CD4-positive, alpha-beta T cell treated with Interleukin-6 for 4 hours (primary cell): ENCODE measurements at regions not wholly inside any gene's neighbourhood (a gene's known extent, or its start where the extent isn't known, plus 50 kb on each side); places are given as distances from the start of the nearest gene placed in this dataset.
A peak's percentile ranks its signal among the peaks of the same experiment; 100 is the strongest.
"Not testable (repeated sequence)": the region's sequence is repeated elsewhere in the genome, so short reads cannot be mapped to it uniquely, and the experiment has no call there.

Experiments
- DNase-seq: peaks from one replicate; pipeline ENCODE4 v3.0.0-alpha.2; 2020; ENCODE audit warnings: mixed read lengths

DNA sequence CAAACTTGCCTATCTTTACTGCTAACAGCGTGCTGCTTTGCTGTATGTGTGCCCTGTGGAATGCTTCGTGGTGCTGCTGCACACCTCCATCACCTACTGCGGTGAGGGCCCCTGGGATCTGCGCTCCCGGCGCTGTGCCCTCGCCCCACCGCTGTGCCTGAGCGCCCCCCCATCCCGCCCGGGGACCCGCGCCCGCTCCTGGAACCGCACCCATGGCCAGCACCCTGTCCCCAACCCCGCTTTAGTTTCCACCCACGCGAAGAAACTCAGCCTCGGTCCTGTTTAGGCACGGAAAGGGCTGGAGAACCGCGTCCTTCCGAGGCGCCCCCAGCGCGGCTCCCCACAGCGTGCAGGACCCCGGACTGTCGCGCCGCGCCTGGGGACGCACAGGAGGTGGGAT lies 373.4 kb downstream of the GOLGA6L6 start:
- not testable (repeated sequence) for DNase-seq

GRCh38 chr15:20153528-20153927 lies 388.1 kb downstream of the GOLGA6L6 start:
- not testable (repeated sequence) for DNase-seq

DNA sequence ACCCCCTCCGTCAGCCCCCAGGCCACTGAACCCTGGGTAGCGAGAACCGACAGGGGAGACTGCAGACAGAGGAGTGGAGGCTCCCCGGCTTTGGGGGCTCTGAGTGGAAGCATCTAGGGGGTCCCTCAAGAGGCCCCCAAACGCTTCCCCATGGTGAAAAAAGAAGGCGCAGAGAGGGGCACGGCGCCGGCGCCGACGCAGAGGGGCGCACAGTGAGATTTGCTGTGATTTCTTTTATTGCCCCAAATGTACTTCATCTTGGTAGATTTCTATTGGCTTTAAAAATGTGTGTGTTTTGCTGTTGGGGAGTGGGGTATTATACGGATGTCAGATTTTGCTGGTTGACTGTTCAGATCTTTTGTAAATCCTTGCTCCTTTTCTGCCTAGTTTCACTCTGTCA lies 392.9 kb downstream of the GOLGA6L6 start:
- DNase-seq, result not testable (repeated sequence)

GRCh38 chr15:20148008-20148407 lies 393.6 kb downstream of the GOLGA6L6 start:
- not testable (repeated sequence) for DNase-seq

- not testable (repeated sequence) for DNase-seq
Observed at GRCh38 chr15:20144333-20145036, 397.1 kb downstream of the GOLGA6L6 start.

DNA sequence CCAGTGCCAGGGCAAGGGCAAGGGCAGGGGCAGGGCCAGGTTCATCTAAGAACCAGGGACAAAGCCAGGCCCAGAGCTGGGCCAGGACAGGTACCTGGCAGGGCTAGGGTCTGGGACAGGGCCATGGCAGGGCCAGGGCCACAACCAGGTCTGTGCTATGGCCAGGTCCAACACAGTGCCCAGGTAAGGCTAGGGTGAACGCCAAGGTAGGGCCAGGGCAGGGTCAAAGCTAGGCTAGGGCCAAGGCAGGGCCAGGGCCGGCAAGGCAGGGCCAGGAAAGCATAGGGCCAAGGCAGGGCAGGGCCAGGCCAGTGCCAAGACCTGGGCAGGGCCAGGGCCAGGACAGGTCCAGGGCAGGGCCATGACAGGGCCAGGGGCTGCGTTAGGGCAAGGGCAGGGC lies 398.7 kb downstream of the GOLGA6L6 start:
- DNase-seq, result not testable (repeated sequence)

- not testable (repeated sequence) for DNase-seq
Observed at GRCh38 chr15:20142410-20142809, 399.2 kb downstream of the GOLGA6L6 start.

DNA sequence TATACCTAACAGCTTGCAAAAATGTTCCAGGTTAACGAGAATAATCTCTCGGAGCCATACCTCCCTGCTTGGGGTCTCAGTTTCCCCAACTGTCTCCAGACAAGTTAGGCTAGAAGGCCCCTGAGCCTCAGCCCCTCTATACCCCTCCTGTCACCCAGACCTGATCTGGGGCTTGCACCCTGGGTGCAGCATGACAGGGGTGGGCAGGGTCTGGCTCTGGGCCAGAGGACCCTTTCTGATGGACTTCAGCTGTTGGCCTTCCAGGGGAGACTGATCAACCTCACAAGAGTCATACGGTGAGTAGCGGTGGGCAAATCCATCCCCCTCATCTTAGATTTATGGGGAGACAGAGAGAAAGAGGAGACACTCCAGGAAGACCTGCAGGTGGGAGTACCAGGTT lies 416.9 kb downstream of the GOLGA6L6 start:
- not testable (repeated sequence) for DNase-seq

DNA sequence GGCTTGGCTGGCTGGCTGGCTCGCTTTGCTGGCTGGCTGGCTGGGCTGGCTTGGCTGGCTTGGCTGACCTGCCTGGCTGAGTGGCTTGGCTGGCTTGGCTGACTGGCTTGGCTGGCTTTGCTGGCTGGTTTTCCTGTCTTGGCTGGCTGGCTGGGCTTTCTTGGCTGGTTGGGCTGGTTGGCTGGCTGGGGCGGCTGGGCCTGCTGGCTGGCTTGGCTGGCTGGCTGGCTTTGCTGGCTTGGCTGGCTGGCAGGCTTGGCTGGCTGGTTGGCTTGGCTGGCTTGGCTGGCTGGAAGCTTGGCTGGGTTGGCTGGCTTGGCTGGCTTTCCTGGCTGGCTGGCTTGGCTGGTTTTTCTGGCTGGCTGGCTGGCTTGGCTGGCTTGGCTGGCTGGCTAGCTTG lies 435.6 kb downstream of the GOLGA6L6 start:
- DNase-seq, result peak; percentile 1

GRCh38 chr15:20105011-20105990 lies 436.3 kb downstream of the GOLGA6L6 start:
- DNase-seq, result peak; percentile 0

GRCh38 chr15:20104551-20104950 lies 437.0 kb downstream of the GOLGA6L6 start:
- DNase-seq, result not testable (repeated sequence)

- DNase-seq, result not testable (repeated sequence)
Observed at GRCh38 chr15:20102862-20103261, 438.7 kb downstream of the GOLGA6L6 start.

DNA sequence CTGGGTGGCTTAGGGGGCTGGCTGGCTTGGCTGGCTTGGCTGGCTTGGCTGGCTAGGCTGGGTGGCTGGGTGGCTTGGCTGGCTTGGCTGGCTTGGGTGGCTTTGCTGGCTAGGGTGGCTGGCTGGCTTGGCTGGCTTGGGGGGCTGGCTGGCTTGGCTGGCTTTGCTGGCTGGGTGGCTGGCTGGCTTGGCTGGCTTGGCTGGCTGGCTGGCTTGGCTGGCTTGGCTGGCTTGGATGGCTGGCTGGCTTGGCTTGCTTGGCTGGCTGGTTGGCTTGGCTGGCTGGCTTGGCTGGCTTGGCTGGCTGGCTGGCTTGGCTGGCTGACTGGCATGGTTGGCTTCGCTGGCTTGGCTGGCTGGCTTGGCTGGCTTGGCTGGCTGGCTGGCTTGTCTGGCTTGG lies 439.4 kb downstream of the GOLGA6L6 start:
- DNase-seq, result not testable (repeated sequence)

DNA sequence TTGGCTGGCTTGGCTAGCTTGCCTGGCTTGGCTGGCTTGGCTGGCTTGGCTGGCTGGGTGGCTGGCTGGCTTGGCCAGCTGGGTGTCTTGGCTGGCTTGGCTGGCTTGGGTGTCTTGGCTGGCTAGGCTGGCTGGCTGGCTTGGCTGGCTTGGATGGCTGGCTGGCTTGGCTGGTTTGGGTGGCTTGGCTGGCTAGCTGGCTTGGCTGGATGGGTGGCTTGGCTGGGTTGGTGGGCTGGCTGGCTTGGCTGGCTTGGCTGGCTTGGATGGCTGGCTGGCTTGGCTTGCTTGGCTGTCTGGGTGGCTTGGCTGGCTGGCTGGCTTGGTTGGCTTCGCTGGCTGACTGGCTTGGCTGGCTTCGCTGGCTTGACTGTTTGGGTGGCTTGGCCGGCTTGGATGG lies 440.3 kb downstream of the GOLGA6L6 start:
- not testable (repeated sequence) for DNase-seq

- not testable (repeated sequence) for DNase-seq
Observed at GRCh38 chr15:20100604-20101270, 440.9 kb downstream of the GOLGA6L6 start.

- DNase-seq, result not testable (repeated sequence)
Observed at GRCh38 chr15:20095699-20096303, 445.8 kb downstream of the GOLGA6L6 start.

DNA sequence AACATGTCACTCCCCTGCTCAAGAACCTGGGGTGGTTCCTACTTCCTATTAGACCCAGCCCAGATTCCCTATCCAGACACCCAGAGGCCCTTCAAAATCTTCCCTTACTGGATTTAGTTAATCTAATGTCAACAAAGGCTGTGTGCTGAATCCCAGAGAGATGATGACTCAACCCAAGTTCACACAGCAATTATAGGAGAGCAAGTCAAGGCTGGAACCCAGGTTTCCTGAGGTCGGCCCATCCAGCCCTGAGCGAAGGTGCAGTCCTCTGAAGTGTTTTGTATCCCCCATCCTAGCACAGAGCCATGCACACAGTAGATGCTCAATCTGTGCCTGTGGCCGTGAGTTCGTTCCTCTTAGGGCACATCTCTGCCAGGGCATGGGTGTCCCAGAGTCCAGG lies 452.1 kb downstream of the GOLGA6L6 start:
- DNase-seq, result not testable (repeated sequence)

DNA sequence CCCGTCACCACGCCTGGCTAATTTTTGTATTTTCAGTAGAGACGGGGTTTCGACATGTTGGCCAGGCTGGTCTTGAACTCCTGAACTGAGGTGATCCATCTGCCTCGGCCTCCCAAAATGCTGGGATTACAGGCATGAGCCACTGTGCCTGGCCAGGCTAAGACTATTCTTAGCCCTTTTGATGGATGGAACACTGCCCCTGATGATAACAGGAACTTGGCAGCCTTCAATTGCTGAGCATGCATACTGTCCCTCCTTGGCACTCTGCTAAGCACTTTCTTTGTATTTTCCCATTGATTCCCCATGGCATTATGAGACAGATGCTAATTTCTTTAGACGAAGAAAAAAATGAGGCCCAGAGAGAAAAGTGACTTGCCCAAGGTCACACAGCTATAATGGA lies 457.6 kb downstream of the GOLGA6L6 start:
- DNase-seq, result not testable (repeated sequence)

- DNase-seq, result not testable (repeated sequence)
Observed at GRCh38 chr15:20074082-20074481, 467.5 kb downstream of the GOLGA6L6 start.

DNA sequence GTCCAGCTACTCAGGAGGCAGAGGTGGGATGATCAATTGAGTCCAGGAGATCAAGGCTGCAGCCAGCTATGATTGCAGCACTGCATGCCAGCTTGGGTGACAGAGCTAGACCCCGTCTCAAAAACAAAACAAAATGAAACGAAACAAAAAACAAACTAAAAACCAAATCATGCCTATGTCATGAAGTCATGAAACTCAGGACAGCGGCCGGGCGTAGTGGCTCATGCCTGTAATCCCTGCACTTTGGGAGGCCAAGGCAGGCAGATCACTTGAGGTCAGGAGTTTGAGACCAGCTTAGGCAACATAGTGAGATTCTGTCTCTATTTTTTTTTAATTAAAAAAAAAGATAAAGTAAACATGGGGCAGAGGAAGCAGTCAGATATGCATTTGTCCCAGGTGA lies 472.6 kb downstream of the GOLGA6L6 start:
- DNase-seq, result not testable (repeated sequence)

- DNase-seq, result not testable (repeated sequence)
Observed at GRCh38 chr15:20066173-20066572, 475.4 kb downstream of the GOLGA6L6 start.

DNA sequence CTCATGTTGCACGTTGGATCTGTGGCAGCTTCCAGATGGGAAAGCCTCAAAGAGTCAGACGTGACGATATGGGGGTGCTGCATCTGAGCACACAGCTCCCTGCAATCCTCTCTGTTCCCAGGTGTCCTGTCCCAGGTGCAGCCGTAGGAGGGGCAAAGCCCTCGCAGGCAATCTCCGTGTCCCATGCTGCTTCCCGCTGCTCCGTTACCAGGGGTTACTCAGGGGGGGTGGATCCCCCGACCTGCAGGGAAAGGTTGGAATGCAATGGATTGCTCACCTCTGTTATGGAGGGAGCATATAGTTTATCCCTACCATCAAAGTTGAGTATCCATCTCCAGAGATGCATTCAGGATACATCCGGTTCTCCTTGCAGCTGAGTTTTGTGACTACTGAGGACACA lies 476.1 kb downstream of the GOLGA6L6 start:
- DNase-seq, result not testable (repeated sequence)

GRCh38 chr15:20063167-20063566 lies 478.4 kb downstream of the GOLGA6L6 start:
- DNase-seq, result not testable (repeated sequence)
